ENCODE measurements at regions not wholly inside any gene's neighbourhood (a gene's known extent, or its start where the extent isn't known, plus 50 kb on each side); places are given as distances from the start of the nearest gene placed in this dataset.

DNA sequence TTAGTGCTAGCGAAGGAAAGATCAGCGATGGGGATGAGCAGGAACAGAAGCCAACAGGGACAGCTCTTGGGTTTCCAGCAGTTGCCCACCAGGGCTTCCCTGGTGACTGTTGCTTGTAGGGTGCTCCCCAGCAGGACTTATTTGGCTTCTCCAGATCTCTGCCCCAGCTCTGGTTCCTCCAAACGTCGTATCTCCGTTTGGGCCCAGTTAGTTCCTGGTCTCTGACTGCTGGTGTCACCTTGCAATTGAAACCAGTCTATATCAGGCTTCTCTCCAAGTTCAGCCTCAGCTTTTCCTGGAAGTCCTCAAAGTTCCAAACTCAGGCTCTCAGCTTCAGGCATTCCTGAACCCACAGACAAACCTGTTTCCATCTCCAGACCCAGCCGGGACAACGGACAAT, 70.8 kb upstream of the NXT1 start:
- TF ChIP-seq POLR2A (IDR thresholded peaks at IDR 0.05): no peak
- TF ChIP-seq, protein P1, sequence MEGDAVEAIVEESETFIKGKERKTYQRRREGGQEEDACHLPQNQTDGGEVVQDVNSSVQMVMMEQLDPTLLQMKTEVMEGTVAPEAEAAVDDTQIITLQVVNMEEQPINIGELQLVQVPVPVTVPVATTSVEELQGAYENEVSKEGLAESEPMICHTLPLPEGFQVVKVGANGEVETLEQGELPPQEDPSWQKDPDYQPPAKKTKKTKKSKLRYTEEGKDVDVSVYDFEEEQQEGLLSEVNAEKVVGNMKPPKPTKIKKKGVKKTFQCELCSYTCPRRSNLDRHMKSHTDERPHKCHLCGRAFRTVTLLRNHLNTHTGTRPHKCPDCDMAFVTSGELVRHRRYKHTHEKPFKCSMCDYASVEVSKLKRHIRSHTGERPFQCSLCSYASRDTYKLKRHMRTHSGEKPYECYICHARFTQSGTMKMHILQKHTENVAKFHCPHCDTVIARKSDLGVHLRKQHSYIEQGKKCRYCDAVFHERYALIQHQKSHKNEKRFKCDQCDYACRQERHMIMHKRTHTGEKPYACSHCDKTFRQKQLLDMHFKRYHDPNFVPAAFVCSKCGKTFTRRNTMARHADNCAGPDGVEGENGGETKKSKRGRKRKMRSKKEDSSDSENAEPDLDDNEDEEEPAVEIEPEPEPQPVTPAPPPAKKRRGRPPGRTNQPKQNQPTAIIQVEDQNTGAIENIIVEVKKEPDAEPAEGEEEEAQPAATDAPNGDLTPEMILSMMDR (IDR thresholded peaks at IDR 0.05): no peak
- TF ChIP-seq POLR2AphosphoS5 (IDR thresholded peaks at IDR 0.05): no peak
- H3K4me3 ChIP-seq: no peak overlapping the region
- no peaks in the 10 kb centered on the region for H3K4me1 ChIP-seq (replicated peaks)
- no peak overlapping the region for H3K27ac ChIP-seq
- 89% methylated on average over 7 of the region's 7 CpGs for WGBS
- H3K36me3 ChIP-seq: no peaks in the 10 kb centered on the region
- H3K27me3 ChIP-seq (replicated peaks; ENCODE audit: insufficient read depth): no peaks in the 10 kb centered on the region
- intact Hi-C loops (cut with DNase I): no loop called here
- DNase-seq (ENCODE audit: low spot score): no peak
- no peaks in the 10 kb centered on the region for H3K9me3 ChIP-seq

DNA sequence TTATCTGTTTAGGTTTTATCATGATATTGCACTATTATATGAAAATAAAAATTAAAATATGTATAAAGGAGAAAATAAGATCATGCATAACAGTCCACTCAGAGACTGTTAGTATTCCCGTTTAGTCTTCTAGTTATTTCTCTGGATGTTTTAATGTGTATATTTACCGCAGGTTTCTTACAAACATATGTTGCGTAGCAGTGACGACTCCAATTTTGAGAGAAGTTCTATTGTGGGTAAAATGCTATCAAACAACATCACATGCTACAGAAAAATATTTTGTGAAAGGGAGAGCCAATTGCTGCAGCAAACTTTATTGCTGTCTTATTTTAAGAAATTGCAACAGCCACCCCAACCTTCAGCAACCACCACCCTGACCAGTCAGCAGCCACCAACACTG, 72.4 kb upstream of the NXT1 start:
- Histone ChIP-seq H3K36me3 (no peaks in the 10 kb centered on the region), H3K9me3 (no peaks in the 10 kb centered on the region), H3K27me3 (replicated peaks; ENCODE audit: insufficient read depth) (no peaks in the 10 kb centered on the region), H3K4me1 (replicated peaks) (no peaks in the 10 kb centered on the region), H3K4me3 (no peak overlapping the region), H3K27ac (no peak overlapping the region)
- intact Hi-C loops (cut with DNase I): no loop called here
- 95% methylated on average over 4 of the region's 4 CpGs for WGBS
- no peak for DNase-seq (ENCODE audit: low spot score)
- TF ChIP-seq POLR2AphosphoS5 (IDR thresholded peaks at IDR 0.05): no peak
- TF ChIP-seq, protein P1 (IDR thresholded peaks at IDR 0.05): no peak
- no peak for TF ChIP-seq POLR2A (IDR thresholded peaks at IDR 0.05)

DNA sequence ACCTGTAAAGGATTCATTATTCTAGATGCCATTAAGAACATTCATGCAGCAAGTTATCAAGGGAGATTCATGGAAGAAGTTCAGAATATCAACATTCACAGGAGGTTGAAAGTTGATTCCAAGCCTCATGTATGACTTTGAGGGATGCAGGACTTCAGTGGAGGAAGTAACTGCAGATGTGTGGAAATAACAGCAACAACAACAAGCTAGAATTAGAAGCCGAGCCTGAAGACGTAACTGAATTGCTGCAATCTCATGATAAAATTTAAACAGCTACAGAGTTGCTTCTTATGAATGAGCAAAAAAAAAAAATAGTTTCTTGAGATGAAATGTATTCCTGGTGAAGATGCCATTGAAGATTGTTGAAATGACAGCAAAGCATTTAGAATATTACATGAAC, 73.3 kb upstream of the NXT1 start:
- WGBS: 78% methylated on average over 2 of the region's 2 CpGs
- no peak overlapping the region for H3K4me3 ChIP-seq
- H3K36me3 ChIP-seq: no peaks in the 10 kb centered on the region
- no peaks in the 10 kb centered on the region for H3K4me1 ChIP-seq (replicated peaks)
- H3K27ac ChIP-seq: no peak overlapping the region
- DNase-seq (ENCODE audit: low spot score): no peak
- H3K27me3 ChIP-seq (replicated peaks; ENCODE audit: insufficient read depth): no peaks in the 10 kb centered on the region
- H3K9me3 ChIP-seq: no peaks in the 10 kb centered on the region
- intact Hi-C loops (cut with DNase I): no loop called here
- TF ChIP-seq, protein P1 (IDR thresholded peaks at IDR 0.05): no peak

DNA sequence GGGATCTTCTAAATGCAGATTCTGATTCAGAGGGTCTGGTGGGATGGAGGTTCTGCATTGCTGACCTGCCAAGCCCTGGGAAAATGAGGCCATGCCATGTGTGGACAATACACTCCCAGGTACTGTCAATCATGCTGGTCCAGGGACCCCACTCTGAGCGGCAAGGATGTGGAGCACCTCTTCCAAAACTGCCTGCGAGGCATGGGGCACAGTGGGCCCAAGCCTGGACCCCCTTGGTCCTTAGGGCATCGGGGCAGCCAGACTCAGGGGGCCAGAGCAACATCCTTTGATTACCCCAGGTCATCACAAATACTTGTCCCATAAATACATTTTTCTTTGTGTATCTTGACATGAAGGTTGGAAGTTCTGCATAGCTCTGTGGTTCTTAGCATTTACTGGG, 76.8 kb upstream of the NXT1 start:
- no peaks in the 10 kb centered on the region for H3K27me3 ChIP-seq (replicated peaks; ENCODE audit: insufficient read depth)
- no peak for DNase-seq (ENCODE audit: low spot score)
- intact Hi-C loops (cut with DNase I): no loop called here
- TF ChIP-seq POLR2A (IDR thresholded peaks at IDR 0.05) (no peak), POLR2AphosphoS5 (IDR thresholded peaks at IDR 0.05) (no peak)
- no peaks in the 10 kb centered on the region for H3K9me3 ChIP-seq
- H3K4me1 ChIP-seq (replicated peaks): no peaks in the 10 kb centered on the region
- no peak overlapping the region for H3K4me3 ChIP-seq
- no peaks in the 10 kb centered on the region for H3K36me3 ChIP-seq
- 100% methylated on average over 3 of the region's 3 CpGs for WGBS
- H3K27ac ChIP-seq: no peak overlapping the region

DNA sequence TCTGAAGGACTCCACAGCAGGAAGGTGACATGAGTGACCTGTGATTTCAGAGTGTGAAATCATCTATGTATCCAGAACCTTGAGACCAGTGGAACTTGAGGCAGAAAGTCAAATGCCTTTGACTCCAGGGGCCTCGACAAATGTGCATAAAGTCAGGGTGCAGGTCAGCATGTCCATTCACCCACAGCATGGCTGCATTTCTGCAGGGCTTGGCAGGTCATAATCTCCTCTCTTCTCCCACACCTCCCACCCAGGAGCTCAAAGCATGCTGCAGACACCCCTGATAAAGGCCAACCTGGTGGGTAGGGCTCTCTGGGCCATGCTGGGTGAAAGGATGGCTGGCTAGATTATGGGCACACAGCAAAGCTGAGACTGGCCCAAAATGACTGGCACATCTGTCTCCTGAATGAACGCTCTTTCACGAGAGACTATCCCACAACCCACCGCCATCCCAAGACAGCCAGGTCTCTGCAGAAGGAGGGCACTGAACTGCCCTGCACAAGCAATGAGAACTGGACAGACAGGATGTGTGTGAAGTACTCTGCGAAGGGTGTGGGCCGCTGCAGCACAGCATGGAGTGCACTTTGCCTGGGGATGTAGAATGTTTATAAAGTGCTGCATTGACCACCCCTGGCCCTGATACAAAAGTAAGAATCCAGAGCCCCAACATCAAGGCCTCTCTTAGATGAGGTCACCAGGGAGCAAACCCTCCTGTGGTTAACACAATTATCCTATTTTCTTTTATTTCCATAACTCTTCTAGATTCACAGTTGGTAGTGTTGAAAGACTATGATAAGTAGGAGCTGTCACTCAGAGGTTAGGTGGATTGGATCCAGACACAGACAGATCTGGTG, 78.2 kb upstream of the NXT1 start:
- intact Hi-C loops (cut with DNase I): no loop called here
- H3K9me3 ChIP-seq: no peaks in the 10 kb centered on the region
- TF ChIP-seq POLR2AphosphoS5 (IDR thresholded peaks at IDR 0.05): no peak
- no peak for TF ChIP-seq POLR2A (IDR thresholded peaks at IDR 0.05)
- TF ChIP-seq, protein P1 (IDR thresholded peaks at IDR 0.05): no peak

More for the DNA sequence above, 78.2 kb upstream of the NXT1 start:
- H3K4me3 ChIP-seq: no peak overlapping the region
- H3K27ac ChIP-seq: no peak overlapping the region
- no peaks in the 10 kb centered on the region for H3K4me1 ChIP-seq (replicated peaks)
- no peaks in the 10 kb centered on the region for H3K36me3 ChIP-seq
- DNase-seq (ENCODE audit: low spot score): no peak
- no peaks in the 10 kb centered on the region for H3K27me3 ChIP-seq (replicated peaks; ENCODE audit: insufficient read depth)
- WGBS: 97% methylated on average over 6 of the region's 6 CpGs
